H9 (cell line): ENCODE measurements at regions not wholly inside any gene's neighbourhood (a gene's known extent, or its start where the extent isn't known, plus 50 kb on each side); places are given as distances from the start of the nearest gene placed in this dataset.

Experiments used
- DNase-seq: peaks from one replicate; pipeline ENCODE4 v3.0.0-alpha.2; 2017
- H2AFZ ChIP-seq: one replicate; pipeline ENCODE4 v1.6.1; 2013; ENCODE audit warnings: mild to moderate bottlenecking, low read length, control low read depth, moderate library complexity
- H2AK5ac ChIP-seq: 2 replicates; pipeline ENCODE4 v1.6.1; 2013; ENCODE audit warnings: low read length, control low read depth, mixed read lengths; ENCODE audit not compliant: insufficient read length
- H2BK120ac ChIP-seq: one replicate; pipeline ENCODE4 v1.6.1; 2013; ENCODE audit warnings: low read depth, mild to moderate bottlenecking, low read length, control low read depth, inconsistent platforms; ENCODE audit not compliant: poor library complexity, severe bottlenecking
- H2BK12ac ChIP-seq: 2 replicates; pipeline ENCODE4 v1.6.1; 2013; ENCODE audit warnings: low read length, control low read depth, mixed read lengths, low read depth; ENCODE audit not compliant: insufficient read length
- H2BK15ac ChIP-seq: 2 replicates; pipeline ENCODE4 v1.6.1; 2013; ENCODE audit warnings: low read depth, low read length, control low read depth
- H2BK20ac ChIP-seq: one replicate; pipeline ENCODE4 v1.6.1; 2013; ENCODE audit warnings: low read depth, mild to moderate bottlenecking, low read length, control low read depth, inconsistent platforms; ENCODE audit not compliant: poor library complexity, severe bottlenecking
- H2BK5ac ChIP-seq: 2 replicates; pipeline ENCODE4 v1.6.1; 2013; ENCODE audit warnings: low read length, control low read depth, mixed read lengths; ENCODE audit not compliant: insufficient read length
- H3K14ac ChIP-seq: 2 replicates; pipeline ENCODE4 v1.6.1; 2013; ENCODE audit warnings: low read length, control low read depth; ENCODE audit not compliant: insufficient read depth
- H3K18ac ChIP-seq: 2 replicates; pipeline ENCODE4 v1.6.1; 2013; ENCODE audit warnings: low read depth, mild to moderate bottlenecking, mixed read lengths, low read length, control low read depth; ENCODE audit not compliant: insufficient read length
- H3K23ac ChIP-seq: 2 replicates; pipeline ENCODE4 v1.6.1; 2013; ENCODE audit warnings: low read length, control low read depth, mixed read lengths, low read depth; ENCODE audit not compliant: insufficient read length
- H3K23me2 ChIP-seq: 2 replicates; pipeline ENCODE4 v1.6.1; 2013; ENCODE audit warnings: low read depth, mild to moderate bottlenecking, mixed read lengths, low read length, control low read depth; ENCODE audit not compliant: insufficient read length, poor library complexity, severe bottlenecking
- H3K27ac ChIP-seq: 2 replicates; pipeline ENCODE4 v1.5.1; 2013; ENCODE audit warnings: low read length, control low read depth, mixed read lengths, low read depth; ENCODE audit not compliant: insufficient read length
- H3K27me3 ChIP-seq: 2 replicates; pipeline ENCODE4 v1.6.1; 2013; ENCODE audit warnings: low read length, control low read depth, inconsistent platforms; ENCODE audit not compliant: insufficient read depth
- H3K4ac ChIP-seq: 2 replicates; pipeline ENCODE4 v1.6.1; 2013; ENCODE audit warnings: low read depth, mild to moderate bottlenecking, control low read depth, inconsistent platforms, low read length, moderate library complexity
- H3K4me1 ChIP-seq: 2 replicates; pipeline ENCODE4 v1.6.1; 2013; ENCODE audit warnings: low read length, control low read depth, inconsistent platforms; ENCODE audit not compliant: insufficient read depth
- H3K4me2 ChIP-seq: 2 replicates; pipeline ENCODE4 v1.6.1; 2013; ENCODE audit warnings: low read length, control low read depth, mixed read lengths; ENCODE audit not compliant: insufficient read length, insufficient read depth
- H3K56ac ChIP-seq: 2 replicates; pipeline ENCODE4 v1.6.1; 2013; ENCODE audit warnings: low read depth, mild to moderate bottlenecking, mixed read lengths, low read length, control low read depth; ENCODE audit not compliant: insufficient read length
- H3K79me1 ChIP-seq: 2 replicates; pipeline ENCODE4 v1.6.1; 2013; ENCODE audit warnings: low read depth, mild to moderate bottlenecking, moderate library complexity, low read length, control low read depth, inconsistent platforms; ENCODE audit not compliant: insufficient read depth, poor library complexity, severe bottlenecking
- H3K79me2 ChIP-seq: 2 replicates; pipeline ENCODE4 v1.6.1; 2013; ENCODE audit warnings: low read length, control low read depth, inconsistent platforms; ENCODE audit not compliant: insufficient read depth
- H3K9ac ChIP-seq: 2 replicates; pipeline ENCODE4 v1.6.1; 2013; ENCODE audit warnings: low read length, control low read depth, mixed read lengths; ENCODE audit not compliant: insufficient read length; ENCODE audit errors: extremely low read depth
- H3K9me3 ChIP-seq: one replicate; pipeline ENCODE4 v1.6.1; 2013; ENCODE audit warnings: low read depth, low read length, inconsistent platforms; ENCODE audit not compliant: control insufficient read depth
- H3T11ph ChIP-seq: one replicate; pipeline ENCODE4 v1.6.1; 2013; ENCODE audit warnings: mild to moderate bottlenecking, low read length, control low read depth, inconsistent platforms
- H4K20me1 ChIP-seq: one replicate; pipeline ENCODE4 v1.6.1; 2013; ENCODE audit not compliant: control insufficient read depth, insufficient read length, insufficient read depth
- H4K5ac ChIP-seq: 2 replicates; pipeline ENCODE4 v1.6.1; 2013; ENCODE audit warnings: low read depth, mild to moderate bottlenecking, mixed read lengths, low read length, control low read depth; ENCODE audit not compliant: insufficient read length
- H4K8ac ChIP-seq: replicated peaks from 2 replicates; pipeline ENCODE4 v1.6.1; 2013; ENCODE audit warnings: low read length, control low read depth, mixed read lengths, low read depth; ENCODE audit not compliant: insufficient read length
- H4K91ac ChIP-seq: 2 replicates; pipeline ENCODE4 v1.6.1; 2013; ENCODE audit warnings: low read depth, mild to moderate bottlenecking, moderate library complexity, mixed read lengths, low read length, control low read depth; ENCODE audit not compliant: insufficient read length
- H3K27ac Mint-ChIP-seq, 3 experiments: 2 replicates in 2 of 3; 3 replicates in 1 of 3; pipeline ENCODE4 v1.8.0; 2020 to 2021; ENCODE audit warnings: mixed read lengths in 3 of 3, mild to moderate bottlenecking in 1 of 3, moderate library complexity in 1 of 3
- H3K27me3 Mint-ChIP-seq: 2 replicates; pipeline ENCODE4 v1.8.0; 2021; ENCODE audit warnings: low read depth, mild to moderate bottlenecking, moderate library complexity, mixed read lengths
- H3K36me3 Mint-ChIP-seq, 3 experiments: 2 replicates in 2 of 3; 3 replicates in 1 of 3; pipeline ENCODE4 v1.8.0; 2020 to 2021; ENCODE audit warnings: low read depth in 3 of 3, mixed read lengths in 3 of 3; ENCODE audit not compliant: insufficient read depth in 1 of 3
- H3K4me1 Mint-ChIP-seq, 2 experiments: 2 replicates each; pipeline ENCODE4 v1.8.0; 2020; ENCODE audit warnings: mixed read lengths in 2 of 2
- H3K4me3 Mint-ChIP-seq, 2 experiments: 2 replicates in 1 of 2; 3 replicates in 1 of 2; pipeline ENCODE4 v1.8.0; 2020 to 2021; ENCODE audit warnings: mild to moderate bottlenecking in 2 of 2, mixed read lengths in 2 of 2, moderate library complexity in 1 of 2
- H3K9me3 Mint-ChIP-seq, 2 experiments: 2 replicates in 1 of 2; 3 replicates in 1 of 2; pipeline ENCODE4 v1.8.0; 2020; ENCODE audit warnings: mild to moderate bottlenecking in 2 of 2, mixed read lengths in 2 of 2, moderate library complexity in 1 of 2
- WGBS: extraction: QIAGEN DNeasy Blood & Tissue Kit; methylation state at CpG from one replicate; pipeline ENCODE4 v1.1.7; 2013; ENCODE audit warnings: missing lambda C conversion rate, low lambda C conversion rate, mixed read lengths; ENCODE audit not compliant: insufficient read length; ENCODE audit errors: extremely low coverage; 5-methylcytosine and 5-hydroxymethylcytosine counted together
- TF ChIP-seq, protein P1 (sequence below): fragments of 200-600 bp; sonication (generic); conservative IDR thresholded peaks from 3 replicates; pipeline ENCODE4 v1.8.0; 2021; ENCODE audit warnings: antibody characterized with exemption, mild to moderate bottlenecking

DNA sequence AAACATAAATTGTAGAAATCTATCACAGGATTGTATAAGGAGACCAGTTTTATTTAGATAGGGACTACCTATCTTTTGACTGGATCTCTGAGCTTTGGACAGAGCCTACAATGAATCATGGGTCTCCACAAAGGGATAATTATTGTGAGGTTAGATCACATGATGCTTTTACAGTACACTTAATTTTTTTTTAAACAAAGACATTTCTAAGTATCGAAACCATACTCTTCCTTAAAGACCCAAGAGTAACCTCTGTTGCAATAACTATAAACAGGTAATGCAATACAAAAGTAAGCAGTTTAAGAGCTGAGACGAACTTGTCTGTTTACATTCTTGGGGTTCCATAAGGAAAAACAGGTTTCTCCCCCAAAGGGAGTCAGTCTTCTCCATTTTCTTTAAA, 64.3 kb upstream of the GABRE start:
- Histone ChIP-seq H4K91ac (no peak overlapping the region), H3K56ac (no peak overlapping the region), H3K27me3 (no peaks in the 10 kb centered on the region), H3K14ac (no peak overlapping the region), H3K4me2 (no peak overlapping the region), H3K79me2 (no peaks in the 10 kb centered on the region), H2BK20ac (no peak overlapping the region), H2AFZ (no peak overlapping the region), H2BK15ac (no peak overlapping the region), H2BK12ac (no peak overlapping the region), H4K5ac (no peak overlapping the region), H3K79me1 (no peaks in the 10 kb centered on the region), H2BK120ac (no peak overlapping the region), H3T11ph (no peak overlapping the region), H4K20me1 (no peaks in the 10 kb centered on the region), H3K18ac (no peak overlapping the region), H4K8ac (no peak overlapping the region), H3K9ac (no peak overlapping the region), H2AK5ac (no peak overlapping the region), H3K4ac (no peak overlapping the region), H3K27ac (no peak overlapping the region), H3K23me2 (no peaks in the 10 kb centered on the region), H3K4me1 (no peaks in the 10 kb centered on the region), H2BK5ac (no peak overlapping the region), H3K23ac (no peak overlapping the region), H3K9me3 (no peaks in the 10 kb centered on the region)
- Mint-ChIP-seq H3K27me3 (peaks cover 2% of the 10 kb centered on the region), H3K36me3 (peaks cover 0 to 10% (median 9%) of the 10 kb centered on the region in 3 experiments; a peak in 4 of 7 replicates), H3K4me3 (no peak overlapping the region), H3K4me1 (peaks cover 0 to 3% of the 10 kb centered on the region in 2 experiments; a peak in 1 of 4 replicates), H3K27ac (no peak overlapping the region), H3K9me3 (peaks cover 60 to 61% of the 10 kb centered on the region in 2 experiments)
- TF ChIP-seq, protein P1, sequence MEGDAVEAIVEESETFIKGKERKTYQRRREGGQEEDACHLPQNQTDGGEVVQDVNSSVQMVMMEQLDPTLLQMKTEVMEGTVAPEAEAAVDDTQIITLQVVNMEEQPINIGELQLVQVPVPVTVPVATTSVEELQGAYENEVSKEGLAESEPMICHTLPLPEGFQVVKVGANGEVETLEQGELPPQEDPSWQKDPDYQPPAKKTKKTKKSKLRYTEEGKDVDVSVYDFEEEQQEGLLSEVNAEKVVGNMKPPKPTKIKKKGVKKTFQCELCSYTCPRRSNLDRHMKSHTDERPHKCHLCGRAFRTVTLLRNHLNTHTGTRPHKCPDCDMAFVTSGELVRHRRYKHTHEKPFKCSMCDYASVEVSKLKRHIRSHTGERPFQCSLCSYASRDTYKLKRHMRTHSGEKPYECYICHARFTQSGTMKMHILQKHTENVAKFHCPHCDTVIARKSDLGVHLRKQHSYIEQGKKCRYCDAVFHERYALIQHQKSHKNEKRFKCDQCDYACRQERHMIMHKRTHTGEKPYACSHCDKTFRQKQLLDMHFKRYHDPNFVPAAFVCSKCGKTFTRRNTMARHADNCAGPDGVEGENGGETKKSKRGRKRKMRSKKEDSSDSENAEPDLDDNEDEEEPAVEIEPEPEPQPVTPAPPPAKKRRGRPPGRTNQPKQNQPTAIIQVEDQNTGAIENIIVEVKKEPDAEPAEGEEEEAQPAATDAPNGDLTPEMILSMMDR, result no peak
- WGBS, result no CpG with 5 or more reads among the region's 2 CpGs
- no peak for DNase-seq
